IMR-90 (cell line): ENCODE measurements at regions not wholly inside any gene's neighbourhood (a gene's known extent, or its start where the extent isn't known, plus 50 kb on each side); places are given as distances from the start of the nearest gene placed in this dataset.

Source experiments
- ATAC-seq: fragments of 200-7000 bp; cut with Tn5 transposase; 2 replicates; pipeline ENCODE4 v1.9.1; 2020; ENCODE audit warnings: low read depth, mild to moderate bottlenecking, moderate library complexity
- BruUV-seq: library from RNA; stranded (reverse); fragments of 400-500 nt; replicated peaks from 2 replicates; lab custom pipeline; 2021; lab: Mats Ljungman, UMichigan
- CTCF ChIA-PET: fragments of 300-600 bp; formaldehyde crosslinking; extraction: SDS; loops from one replicate; lab custom pipeline; 2021; ENCODE audit warnings: antibody characterized with exemption; lab: Yijun Ruan, JAX
- POLR2A ChIA-PET: fragments of 300-600 bp; sonication (Branson Sonifier 250); formaldehyde crosslinking; loops from one replicate; lab custom pipeline; 2022; ENCODE audit warnings: antibody characterized with exemption; ENCODE audit not compliant: unreplicated experiment; lab: Charles Lee
- DNase-seq: peaks from one replicate; pipeline ENCODE4 v3.0.0; 2013
- H2AFZ ChIP-seq: replicated peaks from 2 replicates; pipeline ENCODE3; 2013; ENCODE audit warnings: low read length, mild to moderate bottlenecking; ENCODE audit not compliant: poor library complexity
- H2AK5ac ChIP-seq: 2 replicates; pipeline ENCODE4 v1.6.1; 2013; ENCODE audit warnings: low read depth, low read length, inconsistent platforms
- H2AK9ac ChIP-seq: replicated peaks from 2 replicates; pipeline ENCODE3; 2013; ENCODE audit warnings: mild to moderate bottlenecking, low read depth, low read length, moderate library complexity; ENCODE audit not compliant: poor library complexity
- H2BK120ac ChIP-seq: 2 replicates; pipeline ENCODE4 v1.6.1; 2013; ENCODE audit warnings: low read depth, low read length, inconsistent platforms
- H2BK15ac ChIP-seq: 3 replicates; pipeline ENCODE4 v1.6.1; 2013; ENCODE audit warnings: low read depth, low read length, inconsistent platforms
- H2BK20ac ChIP-seq: 2 replicates; pipeline ENCODE4 v1.6.1; 2013; ENCODE audit warnings: low read depth, mild to moderate bottlenecking, inconsistent platforms, low read length, moderate library complexity
- H2BK5ac ChIP-seq: 2 replicates; pipeline ENCODE4 v1.6.1; 2013; ENCODE audit warnings: mild to moderate bottlenecking, low read depth, low read length, inconsistent platforms; ENCODE audit not compliant: poor library complexity, severe bottlenecking
- H3K14ac ChIP-seq: replicated peaks from 2 replicates; pipeline ENCODE4 v1.6.1; 2013; ENCODE audit warnings: low read depth, low read length, inconsistent platforms
- H3K18ac ChIP-seq: 2 replicates; pipeline ENCODE4 v1.6.1; 2013; ENCODE audit warnings: low read depth, low read length, control low read depth
- H3K23ac ChIP-seq: 2 replicates; pipeline ENCODE4 v1.6.1; 2013; ENCODE audit warnings: low read depth, low read length, inconsistent platforms
- H3K27ac ChIP-seq: 2 replicates; pipeline ENCODE4 v1.5.1; 2013; ENCODE audit warnings: mild to moderate bottlenecking, control low read depth, low read length; ENCODE audit not compliant: insufficient read depth
- H3K27me3 ChIP-seq: 2 replicates; pipeline ENCODE4 v1.6.1; 2013; ENCODE audit warnings: low read length; ENCODE audit not compliant: control insufficient read depth, insufficient read depth
- H3K36me3 ChIP-seq: 2 replicates; pipeline ENCODE4 v1.6.1; 2013; ENCODE audit warnings: low read length, mixed read lengths; ENCODE audit not compliant: control insufficient read depth, insufficient read depth
- H3K4ac ChIP-seq: 2 replicates; pipeline ENCODE4 v1.6.1; 2013; ENCODE audit warnings: low read depth, low read length, inconsistent platforms
- H3K4me1 ChIP-seq: 2 replicates; pipeline ENCODE4 v1.6.1; 2013; ENCODE audit warnings: low read length, mixed read lengths; ENCODE audit not compliant: control insufficient read depth, insufficient read depth
- H3K4me2 ChIP-seq: 2 replicates; pipeline ENCODE4 v1.6.1; 2013; ENCODE audit warnings: low read depth, mild to moderate bottlenecking, control low read depth, low read length, moderate library complexity
- H3K4me3 ChIP-seq: 2 replicates; pipeline ENCODE4 v1.5.1; 2013; ENCODE audit warnings: low read depth, mild to moderate bottlenecking, control low read depth, low read length, moderate library complexity; ENCODE audit not compliant: insufficient read depth
- H3K56ac ChIP-seq: 2 replicates; pipeline ENCODE4 v1.6.1; 2013; ENCODE audit warnings: low read length, inconsistent platforms; ENCODE audit not compliant: insufficient read depth; ENCODE audit errors: extremely low read depth
- H3K79me1 ChIP-seq, 2 experiments: 2 replicates each; pipeline ENCODE4 v1.6.1; 2013; ENCODE audit warnings: low read length in 2 of 2, inconsistent platforms in 1 of 2, low read depth in 1 of 2
- H3K9ac ChIP-seq: 2 replicates; pipeline ENCODE4 v1.6.1; 2013; ENCODE audit warnings: low read depth, low read length, control low read depth
- H3K9me1 ChIP-seq: 2 replicates; pipeline ENCODE4 v1.6.1; 2013; ENCODE audit warnings: low read length, inconsistent platforms; ENCODE audit not compliant: insufficient read depth
- H3K9me3 ChIP-seq: 2 replicates; pipeline ENCODE4 v1.6.1; 2013; ENCODE audit warnings: low read length; ENCODE audit not compliant: control insufficient read depth, insufficient read depth
- H4K20me1 ChIP-seq: 2 replicates; pipeline ENCODE4 v1.6.1; 2013; ENCODE audit warnings: low read length, inconsistent platforms; ENCODE audit not compliant: insufficient read depth
- H4K5ac ChIP-seq: 2 replicates; pipeline ENCODE4 v1.6.1; 2013; ENCODE audit warnings: mild to moderate bottlenecking, low read depth, low read length, control low read depth
- H4K8ac ChIP-seq, 2 experiments: 2 replicates each; pipeline ENCODE4 v1.6.1; 2013; ENCODE audit warnings: low read depth in 2 of 2, low read length in 2 of 2, control low read depth in 1 of 2, inconsistent platforms in 1 of 2
- H4K91ac ChIP-seq: 2 replicates; pipeline ENCODE4 v1.6.1; 2013; ENCODE audit warnings: low read depth, low read length, inconsistent platforms; ENCODE audit not compliant: insufficient read depth
- BHLHE40 ChIP-seq: fragments of 150-350 bp; IDR thresholded peaks from 2 replicates; pipeline ENCODE4 v1.6.1; 2016; ENCODE audit warnings: mild to moderate bottlenecking, low read depth, low read length
- CEBPB ChIP-seq: IDR thresholded peaks from 2 replicates; pipeline ENCODE4 v1.6.1; 2012; ENCODE audit warnings: low read depth, low read length, improper control_type of control experiment
- CHD1 ChIP-seq: IDR thresholded peaks from 2 replicates; pipeline ENCODE4 v1.6.1; 2012; ENCODE audit warnings: low read depth, low read length, improper control_type of control experiment
- MAFK ChIP-seq: IDR thresholded peaks from 2 replicates; pipeline ENCODE4 v1.6.1; 2012; ENCODE audit warnings: low read depth, low read length, improper control_type of control experiment
- MAZ ChIP-seq: IDR thresholded peaks from 2 replicates; pipeline ENCODE4 v1.6.1; 2012; ENCODE audit warnings: low read depth, mild to moderate bottlenecking, low read length, improper control_type of control experiment, moderate library complexity, borderline replicate concordance
- MXI1 ChIP-seq: IDR thresholded peaks from 2 replicates; pipeline ENCODE4 v1.6.1; 2012; ENCODE audit warnings: low read depth, mild to moderate bottlenecking, low read length, moderate library complexity, borderline replicate concordance
- NFE2L2 ChIP-seq: fragments of 150-350 bp; IDR thresholded peaks from 2 replicates; pipeline ENCODE4 v1.6.1; 2016; ENCODE audit warnings: low read depth, mild to moderate bottlenecking, low read length
- POLR2A ChIP-seq: IDR thresholded peaks from 2 replicates; pipeline ENCODE4 v1.6.1; 2012; ENCODE audit warnings: mild to moderate bottlenecking, low read depth, low read length
- RAD21 ChIP-seq: IDR thresholded peaks from 2 replicates; pipeline ENCODE4 v1.6.1; 2012; ENCODE audit warnings: low read length, improper control_type of control experiment
- RCOR1 ChIP-seq: IDR thresholded peaks from 2 replicates; pipeline ENCODE4 v1.6.1; 2012; ENCODE audit warnings: mild to moderate bottlenecking, low read length, improper control_type of control experiment; ENCODE audit not compliant: insufficient replicate concordance
- RFX5 ChIP-seq: IDR thresholded peaks from 2 replicates; pipeline ENCODE4 v1.8.0; 2012; ENCODE audit warnings: low read depth, mild to moderate bottlenecking, low read length, moderate library complexity
- SMC3 ChIP-seq: fragments of 150-350 bp; IDR thresholded peaks from 2 replicates; pipeline ENCODE4 v1.6.1; 2016; ENCODE audit warnings: low read depth, mild to moderate bottlenecking, antibody characterized with exemption, low read length, moderate library complexity
- WGBS, 2 experiments: methylation state at CpG; one replicate each; pipeline versions ENCODE4 v1.1.5 to v1.1.7; 2013; ENCODE audit warnings: missing lambda C conversion rate in 2 of 2; ENCODE audit not compliant: insufficient read length in 1 of 2; ENCODE audit errors: extremely low coverage in 2 of 2; 5-methylcytosine and 5-hydroxymethylcytosine counted together
- dilution Hi-C: fragments of 300-500 bp; cut with HindIII; formaldehyde crosslinking; loops from one replicate; pipeline ENCODE4 v1.14.3; 2018; ENCODE audit warnings: low sequenced_read_pairs; ENCODE audit not compliant: unreplicated experiment
- in situ Hi-C: fragments of 300-500 bp; cut with MboI; formaldehyde crosslinking; loops from 3 replicates; pipeline ENCODE4 v1.14.3; 2019; ENCODE audit warnings: low sequenced_read_pairs, inconsistent platforms, mixed read lengths
- intact Hi-C: fragments of 100-400 bp; cut with micrococcal nuclease; formaldehyde crosslinking; loops from 2 replicates; pipeline ENCODE4 v1.10.0; 2022
- TF ChIP-seq, protein P1 (sequence below): fragments of 150-350 bp; IDR thresholded peaks from 2 replicates; pipeline ENCODE4 v1.6.1; 2017; ENCODE audit warnings: mild to moderate bottlenecking, antibody characterized with exemption, low read length, low read depth
- TF ChIP-seq, protein P2 (sequence below): conservative IDR thresholded peaks from 2 replicates; pipeline ENCODE4 v1.5.1; 2012; ENCODE audit warnings: mild to moderate bottlenecking, low read depth, low read length, improper control_type of control experiment
- TF ChIP-seq, protein P3 (sequence below): fragments of 150-350 bp; IDR thresholded peaks from 2 replicates; pipeline ENCODE4 v1.6.1; 2016; ENCODE audit warnings: low read depth, mild to moderate bottlenecking, low read length, moderate library complexity, borderline replicate concordance

DNA sequence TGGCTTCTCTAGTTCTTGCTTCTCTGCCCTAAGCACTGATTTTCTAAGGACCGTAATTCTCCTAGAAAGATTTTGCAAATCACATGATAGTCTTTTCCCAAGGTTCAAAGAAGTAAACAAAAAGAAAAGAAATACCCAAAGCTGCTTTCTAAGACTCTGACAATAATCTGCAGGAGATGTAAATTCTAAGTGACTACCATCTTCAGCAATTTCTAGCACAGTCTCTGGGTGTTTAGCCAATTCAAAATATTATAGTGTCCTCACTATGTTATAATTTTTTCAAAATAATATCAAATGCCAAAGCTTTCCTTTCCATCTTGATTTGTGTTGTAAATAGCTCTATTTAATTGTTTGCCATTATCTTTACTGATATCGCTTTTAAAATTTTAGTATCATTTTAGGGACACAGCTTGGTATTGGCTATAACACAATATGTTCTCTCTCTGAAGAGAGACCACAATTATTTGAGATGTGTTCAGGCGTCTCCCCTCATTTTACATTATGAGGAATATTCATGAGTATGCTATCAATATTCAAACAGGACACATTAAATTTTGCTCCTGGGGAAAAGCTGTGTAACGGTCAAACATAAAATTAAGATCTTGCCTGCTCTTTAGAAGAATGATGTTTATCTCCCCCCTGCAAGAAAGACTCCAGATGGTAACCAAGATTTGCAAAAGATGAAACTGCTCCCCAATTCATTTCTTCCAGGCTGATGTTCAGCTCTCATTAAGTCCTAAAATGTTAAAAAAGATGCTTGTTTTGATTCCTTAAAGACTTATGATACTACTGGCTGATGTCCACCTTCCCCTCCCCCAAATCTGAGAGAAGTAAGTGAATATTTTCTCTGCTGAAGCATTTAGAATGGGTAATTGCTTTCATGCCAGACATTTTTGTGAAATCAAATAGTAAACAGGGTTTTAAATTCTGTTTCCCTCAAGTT, 191.9 kb upstream of the WDR11 start:
- no peak overlapping the region for H3K27ac ChIP-seq
- H4K5ac ChIP-seq: no peak overlapping the region
- no peak overlapping the region for H3K56ac ChIP-seq
- no TSS peak for BruUV-seq
- H3K18ac ChIP-seq: no peak overlapping the region
- no peak overlapping the region for H2AK5ac ChIP-seq
- H4K91ac ChIP-seq: no peak overlapping the region
- no peak overlapping the region for H4K8ac ChIP-seq
- POLR2A ChIA-PET: no interaction called here
- H3K79me1 ChIP-seq: no peaks in the 10 kb centered on the region
- H3K4me3 ChIP-seq: no peak overlapping the region
- in situ Hi-C loops: no loop called here
- dilution Hi-C loops: no loop called here
- H2BK15ac ChIP-seq: no peak overlapping the region
- intact Hi-C loops: no loop called here
- H3K36me3 ChIP-seq: no peaks in the 10 kb centered on the region
- peaks cover 5% of the 10 kb centered on the region for H3K9me3 ChIP-seq
- ATAC-seq: no peak
- H3K9me1 ChIP-seq: no peaks in the 10 kb centered on the region
- H3K4me2 ChIP-seq: no peak overlapping the region
- H2BK120ac ChIP-seq: no peak overlapping the region
- no CpG with 5 or more reads among the region's 4 CpGs for WGBS, 2 experiments
- H3K4ac ChIP-seq: no peak overlapping the region
- no peaks in the 10 kb centered on the region for H3K4me1 ChIP-seq
- H2BK20ac ChIP-seq: no peak overlapping the region
- H2BK5ac ChIP-seq: no peak overlapping the region
- H2AK9ac ChIP-seq: no peak overlapping the region
- H3K9ac ChIP-seq: no peak overlapping the region
- DNase-seq: no peak
- no peak overlapping the region for H2AFZ ChIP-seq
- H3K14ac ChIP-seq: no peak overlapping the region
- CTCF ChIA-PET: no interaction called here
- H3K27me3 ChIP-seq: no peaks in the 10 kb centered on the region
- H3K23ac ChIP-seq: no peak overlapping the region
- H4K20me1 ChIP-seq: no peaks in the 10 kb centered on the region
- no peak for TF ChIP-seq MAZ
- TF ChIP-seq, protein P1, sequence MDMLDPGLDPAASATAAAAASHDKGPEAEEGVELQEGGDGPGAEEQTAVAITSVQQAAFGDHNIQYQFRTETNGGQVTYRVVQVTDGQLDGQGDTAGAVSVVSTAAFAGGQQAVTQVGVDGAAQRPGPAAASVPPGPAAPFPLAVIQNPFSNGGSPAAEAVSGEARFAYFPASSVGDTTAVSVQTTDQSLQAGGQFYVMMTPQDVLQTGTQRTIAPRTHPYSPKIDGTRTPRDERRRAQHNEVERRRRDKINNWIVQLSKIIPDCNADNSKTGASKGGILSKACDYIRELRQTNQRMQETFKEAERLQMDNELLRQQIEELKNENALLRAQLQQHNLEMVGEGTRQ: no peak
- TF ChIP-seq MXI1: no peak
- no peak for TF ChIP-seq SMC3
- TF ChIP-seq RFX5: no peak
- TF ChIP-seq, protein P2, sequence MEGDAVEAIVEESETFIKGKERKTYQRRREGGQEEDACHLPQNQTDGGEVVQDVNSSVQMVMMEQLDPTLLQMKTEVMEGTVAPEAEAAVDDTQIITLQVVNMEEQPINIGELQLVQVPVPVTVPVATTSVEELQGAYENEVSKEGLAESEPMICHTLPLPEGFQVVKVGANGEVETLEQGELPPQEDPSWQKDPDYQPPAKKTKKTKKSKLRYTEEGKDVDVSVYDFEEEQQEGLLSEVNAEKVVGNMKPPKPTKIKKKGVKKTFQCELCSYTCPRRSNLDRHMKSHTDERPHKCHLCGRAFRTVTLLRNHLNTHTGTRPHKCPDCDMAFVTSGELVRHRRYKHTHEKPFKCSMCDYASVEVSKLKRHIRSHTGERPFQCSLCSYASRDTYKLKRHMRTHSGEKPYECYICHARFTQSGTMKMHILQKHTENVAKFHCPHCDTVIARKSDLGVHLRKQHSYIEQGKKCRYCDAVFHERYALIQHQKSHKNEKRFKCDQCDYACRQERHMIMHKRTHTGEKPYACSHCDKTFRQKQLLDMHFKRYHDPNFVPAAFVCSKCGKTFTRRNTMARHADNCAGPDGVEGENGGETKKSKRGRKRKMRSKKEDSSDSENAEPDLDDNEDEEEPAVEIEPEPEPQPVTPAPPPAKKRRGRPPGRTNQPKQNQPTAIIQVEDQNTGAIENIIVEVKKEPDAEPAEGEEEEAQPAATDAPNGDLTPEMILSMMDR: no peak
- TF ChIP-seq, protein P3, sequence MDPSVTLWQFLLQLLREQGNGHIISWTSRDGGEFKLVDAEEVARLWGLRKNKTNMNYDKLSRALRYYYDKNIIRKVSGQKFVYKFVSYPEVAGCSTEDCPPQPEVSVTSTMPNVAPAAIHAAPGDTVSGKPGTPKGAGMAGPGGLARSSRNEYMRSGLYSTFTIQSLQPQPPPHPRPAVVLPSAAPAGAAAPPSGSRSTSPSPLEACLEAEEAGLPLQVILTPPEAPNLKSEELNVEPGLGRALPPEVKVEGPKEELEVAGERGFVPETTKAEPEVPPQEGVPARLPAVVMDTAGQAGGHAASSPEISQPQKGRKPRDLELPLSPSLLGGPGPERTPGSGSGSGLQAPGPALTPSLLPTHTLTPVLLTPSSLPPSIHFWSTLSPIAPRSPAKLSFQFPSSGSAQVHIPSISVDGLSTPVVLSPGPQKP: no peak
- TF ChIP-seq POLR2A: no peak
- TF ChIP-seq RCOR1: no peak
- TF ChIP-seq CEBPB: no peak
- TF ChIP-seq RAD21: no peak
- no peak for TF ChIP-seq CHD1
- TF ChIP-seq MAFK: no peak
- TF ChIP-seq NFE2L2: no peak
- TF ChIP-seq BHLHE40: no peak
